Skeletal muscle satellite cell (primary cell): ENCODE measurements at regions not wholly inside any gene's neighbourhood (a gene's known extent, or its start where the extent isn't known, plus 50 kb on each side); places are given as distances from the start of the nearest gene placed in this dataset.
A peak's percentile ranks its signal among the peaks of the same experiment; 100 is the strongest.
"Not testable (repeated sequence)": the region's sequence is repeated elsewhere in the genome, so short reads cannot be mapped to it uniquely, and the experiment has no call there.

Source experiments
- H3K27me3 ChIP-seq: 2 replicates; pipeline ENCODE4 v1.7.0; 2013; ENCODE audit warnings: low read length; ENCODE audit not compliant: control insufficient read depth, insufficient read depth
- H3K36me3 ChIP-seq: 2 replicates; pipeline ENCODE4 v1.7.0; 2013; ENCODE audit warnings: mild to moderate bottlenecking, control low read depth, low read length; ENCODE audit not compliant: insufficient read depth
- H3K4me1 ChIP-seq: 2 replicates; pipeline ENCODE4 v1.7.0; 2013; ENCODE audit warnings: low read length; ENCODE audit not compliant: control insufficient read depth, insufficient read depth
- H3K4me2 ChIP-seq: 2 replicates; pipeline ENCODE4 v1.7.0; 2013; ENCODE audit warnings: mild to moderate bottlenecking, low read length
- H3K4me3 ChIP-seq: 2 replicates; pipeline ENCODE4 v1.7.0; 2013; ENCODE audit warnings: low read length
- H3K9ac ChIP-seq: 2 replicates; pipeline ENCODE4 v1.7.0; 2013; ENCODE audit warnings: mild to moderate bottlenecking, low read depth, low read length, moderate library complexity
- H3K9me3 ChIP-seq: replicated peaks from 2 replicates; pipeline ENCODE4 v1.7.0; 2013; ENCODE audit warnings: mild to moderate bottlenecking, control low read depth, low read length

- no peaks in the 10 kb centered on the region for H3K36me3 ChIP-seq
- H3K4me1 ChIP-seq: no peaks in the 10 kb centered on the region
- no peak overlapping the region for H3K4me2 ChIP-seq
- no peak overlapping the region for H3K4me3 ChIP-seq
- no peaks in the 10 kb centered on the region for H3K9me3 ChIP-seq
- H3K27me3 ChIP-seq: peaks cover 21% of the 10 kb centered on the region
- no peak overlapping the region for H3K9ac ChIP-seq
Observed at GRCh38 chr12:56872366-56872765, 61.8 kb downstream of the SDR9C7 start.

DNA sequence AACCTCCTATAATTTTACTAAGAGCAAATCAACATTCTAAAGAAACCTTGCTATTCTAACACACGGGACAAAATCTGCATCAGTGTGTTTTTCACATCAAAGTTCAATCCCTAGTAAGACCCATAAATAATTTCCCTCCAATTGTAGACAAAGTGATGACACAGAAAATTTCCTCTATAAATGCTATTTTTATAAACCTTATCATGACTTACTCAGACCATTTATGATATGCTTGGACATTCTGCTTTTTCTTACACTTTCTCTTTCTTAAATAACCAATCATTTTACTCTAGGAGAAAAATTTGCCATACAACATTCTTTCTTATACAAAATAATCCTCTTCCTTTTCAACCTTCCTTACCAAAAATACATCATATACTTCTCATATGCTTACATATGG is 67.0 kb downstream of the SDR9C7 start:
- H3K27me3 ChIP-seq: peaks cover 7% of the 10 kb centered on the region
- peaks cover 7% of the 10 kb centered on the region for H3K9me3 ChIP-seq
- no peaks in the 10 kb centered on the region for H3K4me1 ChIP-seq
- no peak overlapping the region for H3K9ac ChIP-seq
- no peaks in the 10 kb centered on the region for H3K36me3 ChIP-seq
- no peak overlapping the region for H3K4me2 ChIP-seq
- no peak overlapping the region for H3K4me3 ChIP-seq

GRCh38 chr12:56866493-56866892 is 67.7 kb downstream of the SDR9C7 start:
- no peak overlapping the region for H3K4me2 ChIP-seq
- H3K27me3 ChIP-seq: no peaks in the 10 kb centered on the region
- H3K9ac ChIP-seq: no peak overlapping the region
- no peaks in the 10 kb centered on the region for H3K36me3 ChIP-seq
- H3K9me3 ChIP-seq: peaks cover 7% of the 10 kb centered on the region
- no peak overlapping the region for H3K4me3 ChIP-seq
- H3K4me1 ChIP-seq: no peaks in the 10 kb centered on the region

DNA sequence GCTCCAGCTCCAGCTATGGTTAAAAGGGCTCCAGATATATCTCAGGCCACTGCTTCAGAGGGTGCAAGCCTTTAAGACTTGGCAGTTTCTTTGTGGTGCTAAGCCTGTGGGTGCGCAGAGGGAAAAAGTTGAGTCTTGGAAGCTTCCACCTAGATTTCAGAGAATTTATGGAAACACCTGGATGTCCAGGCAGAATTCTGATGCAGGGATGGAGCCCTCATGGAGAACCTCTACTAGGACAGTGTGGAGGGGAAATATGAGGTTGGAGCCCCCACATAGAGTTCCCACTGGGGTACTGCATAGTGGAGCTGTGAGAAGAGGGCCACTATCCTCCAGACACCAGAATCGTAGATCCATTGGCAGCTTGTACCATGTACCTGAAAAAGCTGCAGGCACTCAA is 69.9 kb downstream of the SDR9C7 start:
- H3K9me3 ChIP-seq: peaks cover 7% of the 10 kb centered on the region
- no peak overlapping the region for H3K4me3 ChIP-seq
- H3K36me3 ChIP-seq: no peaks in the 10 kb centered on the region
- no peaks in the 10 kb centered on the region for H3K27me3 ChIP-seq
- no peak overlapping the region for H3K9ac ChIP-seq
- H3K4me2 ChIP-seq: no peak overlapping the region
- H3K4me1 ChIP-seq: no peaks in the 10 kb centered on the region

- peaks cover 3% of the 10 kb centered on the region for H3K27me3 ChIP-seq
- no peak overlapping the region for H3K9ac ChIP-seq
- H3K9me3 ChIP-seq: peaks cover 7% of the 10 kb centered on the region
- no peaks in the 10 kb centered on the region for H3K4me1 ChIP-seq
- H3K4me3 ChIP-seq: no peak overlapping the region
- H3K4me2 ChIP-seq: no peak overlapping the region
- H3K36me3 ChIP-seq: no peaks in the 10 kb centered on the region
Observed at GRCh38 chr12:56863789-56864188, 70.4 kb downstream of the SDR9C7 start.

GRCh38 chr12:56862264-56862663 is 71.9 kb downstream of the SDR9C7 start:
- Histone ChIP-seq H3K9me3 (peaks cover 7% of the 10 kb centered on the region), H3K36me3 (no peaks in the 10 kb centered on the region), H3K9ac (no peak overlapping the region), H3K4me1 (no peaks in the 10 kb centered on the region), H3K27me3 (peaks cover 6% of the 10 kb centered on the region), H3K4me3 (no peak overlapping the region), H3K4me2 (no peak overlapping the region)

DNA sequence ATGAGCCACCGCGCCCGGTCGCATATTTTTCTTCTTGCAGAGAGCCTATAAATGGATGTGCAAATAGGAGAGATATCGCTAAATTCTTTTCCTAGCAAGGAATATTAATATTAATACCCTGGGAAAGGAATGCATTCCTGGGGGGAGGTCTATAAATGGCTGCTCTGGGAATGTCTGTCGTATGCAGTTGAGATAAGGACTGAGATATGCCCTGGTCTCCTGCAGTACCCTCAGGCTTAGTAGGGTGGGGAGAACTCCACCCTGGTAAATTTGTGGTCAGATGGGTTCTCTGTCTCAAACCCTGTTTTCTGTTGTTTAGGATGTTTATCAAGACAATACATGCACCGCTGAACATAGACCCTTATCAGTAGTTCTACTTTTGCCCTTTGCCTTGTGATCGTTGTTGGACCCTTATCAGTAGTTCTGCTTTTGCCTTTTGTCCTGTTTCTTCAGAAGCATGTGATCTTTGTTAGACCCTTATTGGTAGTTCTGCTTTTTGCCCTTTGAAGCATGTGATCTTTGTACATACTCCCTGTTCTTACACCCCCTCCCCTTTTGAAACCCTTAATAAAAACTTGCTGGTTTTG is 80.7 kb downstream of the SDR9C7 start:
- not testable (repeated sequence) for H3K9me3 ChIP-seq, H3K36me3 ChIP-seq, H3K9ac ChIP-seq, H3K4me2 ChIP-seq, H3K4me3 ChIP-seq, H3K4me1 ChIP-seq
- H3K27me3 ChIP-seq: peaks cover 14% of the 10 kb centered on the region

- no peak overlapping the region for H3K9ac ChIP-seq
- no peak overlapping the region for H3K4me3 ChIP-seq
- H3K4me2 ChIP-seq: no peak overlapping the region
Observed at GRCh38 chr12:56851462-56851861, 82.7 kb downstream of the SDR9C7 start.

GRCh38 chr12:56840922-56841321 is 77.8 kb downstream of the HSD17B6 start:
- Histone ChIP-seq H3K4me3 (no peak overlapping the region), H3K4me1 (peaks cover 30% of the 10 kb centered on the region), H3K4me2 (peak overlapping the region; percentile 8), H3K36me3 (no peaks in the 10 kb centered on the region), H3K9me3 (no peaks in the 10 kb centered on the region), H3K9ac (no peak overlapping the region), H3K27me3 (peaks cover 3% of the 10 kb centered on the region)

More at GRCh38 chr12:56851462-56851861, 82.7 kb downstream of the SDR9C7 start:
- no peaks in the 10 kb centered on the region for H3K9me3 ChIP-seq
- H3K27me3 ChIP-seq: peaks cover 9% of the 10 kb centered on the region
- no peaks in the 10 kb centered on the region for H3K4me1 ChIP-seq
- H3K36me3 ChIP-seq: no peaks in the 10 kb centered on the region

- H3K4me3 ChIP-seq: no peak overlapping the region
- H3K36me3 ChIP-seq: no peaks in the 10 kb centered on the region
- H3K9ac ChIP-seq: no peak overlapping the region
- peaks cover 32% of the 10 kb centered on the region for H3K4me1 ChIP-seq
- no peaks in the 10 kb centered on the region for H3K9me3 ChIP-seq
- no peak overlapping the region for H3K4me2 ChIP-seq
- H3K27me3 ChIP-seq: peaks cover 3% of the 10 kb centered on the region
Observed at GRCh38 chr12:56839915-56840325, 76.8 kb downstream of the HSD17B6 start.

DNA sequence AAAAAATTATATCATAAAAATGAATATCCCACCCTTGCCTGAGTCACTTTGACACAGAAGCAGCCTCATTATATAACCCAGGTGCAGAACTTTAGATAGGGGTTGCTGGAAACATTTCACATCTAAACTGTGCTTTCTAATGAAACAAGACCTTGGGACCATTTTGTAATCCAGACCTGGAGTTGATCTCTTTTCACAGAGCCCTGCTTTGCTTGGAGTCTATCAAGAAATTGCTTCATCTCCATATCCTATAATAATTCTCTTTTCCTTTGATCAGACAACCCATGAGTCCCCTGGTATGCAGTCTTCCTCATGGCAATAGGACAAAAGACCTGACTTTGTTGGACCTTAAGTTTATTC is 76.3 kb downstream of the HSD17B6 start:
- no peak overlapping the region for H3K4me3 ChIP-seq
- peaks cover 3% of the 10 kb centered on the region for H3K27me3 ChIP-seq
- H3K9ac ChIP-seq: no peak overlapping the region
- H3K4me1 ChIP-seq: peaks cover 32% of the 10 kb centered on the region
- no peak overlapping the region for H3K4me2 ChIP-seq
- H3K36me3 ChIP-seq: no peaks in the 10 kb centered on the region
- no peaks in the 10 kb centered on the region for H3K9me3 ChIP-seq

- Histone ChIP-seq H3K9me3 (no peaks in the 10 kb centered on the region), H3K4me3 (no peak overlapping the region), H3K27me3 (peaks cover 3% of the 10 kb centered on the region), H3K4me2 (no peak overlapping the region), H3K36me3 (no peaks in the 10 kb centered on the region), H3K4me1 (peaks cover 32% of the 10 kb centered on the region), H3K9ac (no peak overlapping the region)
Observed at GRCh38 chr12:56838621-56839488, 75.7 kb downstream of the HSD17B6 start.
